IgD-negative memory B cell (primary cell): ENCODE measurements at regions not wholly inside any gene's neighbourhood (a gene's known extent, or its start where the extent isn't known, plus 50 kb on each side); places are given as distances from the start of the nearest gene placed in this dataset.

Source experiments
- H3K27ac Mint-ChIP-seq, 3 donors: one replicate each; pipeline ENCODE4 v1.8.0; 2020 to 2022; ENCODE audit warnings: mild to moderate bottlenecking in 3 of 3, mixed read lengths in 3 of 3, moderate library complexity in 1 of 3
- H3K27me3 Mint-ChIP-seq: one replicate; pipeline ENCODE4 v1.8.0; 2021; ENCODE audit warnings: mixed read lengths
- H3K36me3 Mint-ChIP-seq: one replicate; pipeline ENCODE4 v1.8.0; 2020; ENCODE audit warnings: mild to moderate bottlenecking, mixed read lengths
- H3K4me1 Mint-ChIP-seq, 3 donors: one replicate each; pipeline ENCODE4 v1.8.0; 2020 to 2022; ENCODE audit warnings: mixed read lengths in 3 of 3, mild to moderate bottlenecking in 1 of 3
- H3K4me3 Mint-ChIP-seq, 4 donors: one replicate each; pipeline ENCODE4 v1.8.0; 2020 to 2022; ENCODE audit warnings: mild to moderate bottlenecking in 4 of 4, mixed read lengths in 4 of 4, moderate library complexity in 3 of 4
- H3K9me3 Mint-ChIP-seq, 3 donors: one replicate each; pipeline ENCODE4 v1.8.0; 2020 to 2021; ENCODE audit warnings: mixed read lengths in 3 of 3, mild to moderate bottlenecking in 1 of 3

DNA sequence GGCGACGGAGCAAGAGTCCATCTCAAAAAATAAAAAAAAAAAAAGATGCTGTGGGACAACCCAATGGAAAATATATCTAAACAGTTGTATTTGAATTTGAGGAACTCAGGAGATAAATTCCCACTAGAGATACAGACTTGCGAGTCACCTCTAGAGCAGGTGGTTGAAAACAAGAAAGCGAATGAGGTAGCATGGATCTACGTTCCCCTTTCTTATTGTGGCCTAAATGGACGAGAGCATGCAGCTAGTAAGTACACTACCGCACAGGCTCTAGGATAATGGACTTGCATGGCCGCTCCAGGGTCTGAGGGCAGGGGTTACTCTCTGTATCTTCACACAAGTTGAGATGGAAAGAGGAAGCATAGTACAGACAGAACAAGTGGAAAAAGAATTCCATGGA is 63.5 kb upstream of the TGFBR2 start:
- Mint-ChIP-seq H3K9me3 (peaks cover 0 to 4% (median 0%) of the 10 kb centered on the region in 3 donors), H3K4me3 (no peak overlapping the region), H3K27me3 (no peaks in the 10 kb centered on the region), H3K4me1 (peaks cover 0 to 2% (median 0%) of the 10 kb centered on the region in 3 donors), H3K27ac (no peak overlapping the region), H3K36me3 (peaks cover 1% of the 10 kb centered on the region)

DNA sequence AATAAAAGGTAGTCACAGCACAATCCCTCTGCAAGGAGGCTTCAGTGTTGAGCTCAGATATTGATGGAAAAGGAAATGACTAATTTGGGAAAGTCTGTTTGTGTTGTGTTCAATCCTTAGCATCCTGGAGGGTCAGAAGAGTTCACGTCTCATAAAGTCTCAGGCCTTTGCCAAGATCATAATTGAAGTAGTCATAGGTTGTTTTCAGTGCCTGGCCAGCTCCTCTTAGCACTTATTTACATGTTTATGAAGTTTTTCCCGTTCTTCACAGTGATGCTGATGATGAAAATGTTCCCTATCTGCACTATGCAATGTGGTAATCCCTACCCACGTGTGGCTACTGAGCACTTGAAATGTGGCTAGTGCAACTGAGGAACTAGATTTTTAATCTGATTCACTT is 61.6 kb upstream of the TGFBR2 start:
- Mint-ChIP-seq H3K27ac (no peak overlapping the region), H3K9me3 (peaks cover 0 to 4% (median 0%) of the 10 kb centered on the region in 3 donors), H3K36me3 (peaks cover under 1% of the 10 kb centered on the region), H3K4me3 (no peak overlapping the region), H3K27me3 (no peaks in the 10 kb centered on the region), H3K4me1 (peaks cover 0 to 7% (median 2%) of the 10 kb centered on the region in 3 donors)

DNA sequence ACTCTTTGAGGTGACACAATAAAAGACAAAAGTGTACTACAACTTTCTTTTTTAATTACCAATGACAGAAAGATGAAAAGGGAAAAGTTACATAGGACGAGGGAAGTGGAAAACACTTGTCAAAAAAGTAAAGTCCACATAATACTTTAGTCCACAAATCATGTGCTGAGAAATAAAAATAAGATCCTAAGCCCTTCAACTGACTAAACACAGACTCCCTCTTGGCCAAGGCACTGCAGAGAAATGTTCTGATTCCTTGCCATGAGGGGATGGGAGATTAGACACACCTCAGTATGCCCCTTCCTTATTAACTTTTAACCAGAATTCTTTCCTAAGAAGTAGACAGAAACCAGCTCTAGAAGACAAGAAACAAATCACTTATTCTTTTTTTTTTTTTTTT is 59.5 kb upstream of the TGFBR2 start:
- H3K9me3 Mint-ChIP-seq = peaks cover 0 to 4% (median 0%) of the 10 kb centered on the region in 3 donors
- H3K4me1 Mint-ChIP-seq = peaks cover 11 to 27% (median 15%) of the 10 kb centered on the region in 3 donors
- no peak overlapping the region for H3K27ac Mint-ChIP-seq
- H3K27me3 Mint-ChIP-seq = no peaks in the 10 kb centered on the region
- H3K36me3 Mint-ChIP-seq = no peaks in the 10 kb centered on the region
- no peak overlapping the region for H3K4me3 Mint-ChIP-seq

DNA sequence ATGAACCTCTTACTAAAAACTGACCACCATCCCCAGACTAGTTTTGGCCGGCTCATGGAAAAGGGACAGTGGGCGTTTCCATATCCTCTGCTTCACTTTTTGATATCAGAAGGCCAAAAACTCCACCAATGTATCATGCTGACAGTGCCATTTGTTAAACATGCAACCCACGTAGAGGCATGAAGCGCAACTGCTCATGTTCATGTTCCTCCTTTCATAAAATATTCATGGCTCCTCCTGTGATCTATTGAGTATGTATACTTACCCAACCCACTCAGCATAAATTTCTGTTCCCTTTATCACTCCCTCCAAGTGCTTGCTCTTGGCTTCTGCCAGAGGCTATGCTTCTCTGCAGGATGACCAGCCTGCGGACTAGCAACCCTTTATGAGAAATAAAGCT is 58.7 kb upstream of the TGFBR2 start:
- Mint-ChIP-seq H3K4me3 (peak overlapping the region in 1 of 4 donors; percentile 56), H3K4me1 (peaks cover 16 to 35% (median 16%) of the 10 kb centered on the region in 3 donors), H3K36me3 (no peaks in the 10 kb centered on the region), H3K9me3 (peaks cover 0 to 4% (median 0%) of the 10 kb centered on the region in 3 donors), H3K27me3 (no peaks in the 10 kb centered on the region), H3K27ac (peak overlapping the region in 1 of 3 donors; percentile 19)

DNA sequence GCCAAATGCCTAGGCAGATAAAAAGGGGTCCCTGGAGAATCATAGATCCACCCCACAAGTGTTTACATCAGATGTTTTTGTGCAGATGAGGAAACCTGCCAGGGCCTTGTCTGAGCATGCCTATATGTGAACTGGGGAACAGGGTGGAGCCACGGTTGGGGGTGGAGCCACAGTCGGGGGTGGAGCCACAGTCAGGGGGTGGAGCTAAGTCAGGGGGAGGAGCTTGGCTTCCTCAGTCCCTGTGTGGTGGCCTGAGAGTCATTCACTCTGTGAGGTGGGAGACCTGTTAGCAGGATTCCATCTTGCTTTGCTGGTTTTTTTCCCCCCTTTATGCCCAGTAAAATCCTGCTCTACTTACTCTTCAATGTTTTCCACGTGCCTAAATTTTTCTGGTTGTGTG is 57.8 kb upstream of the TGFBR2 start:
- H3K9me3 Mint-ChIP-seq = peaks cover 0 to 4% (median 0%) of the 10 kb centered on the region in 3 donors
- peaks cover 16 to 40% (median 16%) of the 10 kb centered on the region in 3 donors for H3K4me1 Mint-ChIP-seq
- H3K27me3 Mint-ChIP-seq = no peaks in the 10 kb centered on the region
- H3K4me3 Mint-ChIP-seq = no peak overlapping the region
- H3K36me3 Mint-ChIP-seq = no peaks in the 10 kb centered on the region
- peak overlapping the region in 1 of 3 donors; percentile 27 for H3K27ac Mint-ChIP-seq

DNA sequence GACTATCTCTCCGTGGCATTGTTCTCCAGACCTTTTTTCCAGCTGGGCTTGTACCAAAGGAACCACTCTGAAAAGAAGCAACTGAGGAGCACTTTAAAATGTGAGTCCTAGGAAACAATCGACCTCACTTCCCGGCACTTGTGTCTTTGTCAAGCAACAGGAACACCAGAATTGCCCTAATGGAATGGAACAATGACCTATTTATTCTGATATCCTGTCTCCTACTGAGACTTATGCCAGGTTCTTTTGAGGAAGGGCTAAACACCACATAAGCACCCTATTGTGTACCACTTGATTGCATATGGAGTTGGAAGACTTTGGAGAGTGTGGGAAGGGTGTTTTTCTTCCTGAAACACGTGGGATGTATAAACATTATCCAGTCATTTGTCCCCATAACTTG is 56.8 kb upstream of the TGFBR2 start:
- Mint-ChIP-seq H3K9me3 (no peaks in the 10 kb centered on the region), H3K27me3 (no peaks in the 10 kb centered on the region), H3K36me3 (no peaks in the 10 kb centered on the region), H3K4me1 (peaks cover 16 to 40% (median 16%) of the 10 kb centered on the region in 3 donors), H3K4me3 (no peak overlapping the region), H3K27ac (no peak overlapping the region)

DNA sequence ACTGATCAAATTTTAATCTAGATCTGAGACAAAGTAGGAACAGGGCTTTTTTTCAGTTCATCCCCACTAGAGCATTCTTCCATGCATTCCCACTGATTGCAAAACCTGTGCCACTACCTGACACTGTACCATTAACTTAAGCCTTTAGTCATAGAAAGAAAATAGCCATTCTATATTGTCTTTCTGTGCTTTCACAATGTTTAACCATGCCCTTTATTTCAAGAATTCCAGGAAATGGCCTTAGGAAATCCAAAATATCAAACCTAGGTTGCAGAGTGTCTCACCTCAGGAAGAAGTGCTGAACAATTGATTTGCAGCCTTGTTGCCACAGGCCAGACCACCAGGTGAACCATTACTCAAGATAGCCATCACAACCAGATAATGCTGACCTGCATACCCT is 56.2 kb upstream of the TGFBR2 start:
- H3K27me3 Mint-ChIP-seq = no peaks in the 10 kb centered on the region
- H3K27ac Mint-ChIP-seq = peak overlapping the region in 1 of 3 donors; percentile 48
- H3K4me1 Mint-ChIP-seq = peaks cover 16 to 40% (median 16%) of the 10 kb centered on the region in 3 donors
- no peaks in the 10 kb centered on the region for H3K36me3 Mint-ChIP-seq
- no peak overlapping the region for H3K4me3 Mint-ChIP-seq
- H3K9me3 Mint-ChIP-seq = no peaks in the 10 kb centered on the region

DNA sequence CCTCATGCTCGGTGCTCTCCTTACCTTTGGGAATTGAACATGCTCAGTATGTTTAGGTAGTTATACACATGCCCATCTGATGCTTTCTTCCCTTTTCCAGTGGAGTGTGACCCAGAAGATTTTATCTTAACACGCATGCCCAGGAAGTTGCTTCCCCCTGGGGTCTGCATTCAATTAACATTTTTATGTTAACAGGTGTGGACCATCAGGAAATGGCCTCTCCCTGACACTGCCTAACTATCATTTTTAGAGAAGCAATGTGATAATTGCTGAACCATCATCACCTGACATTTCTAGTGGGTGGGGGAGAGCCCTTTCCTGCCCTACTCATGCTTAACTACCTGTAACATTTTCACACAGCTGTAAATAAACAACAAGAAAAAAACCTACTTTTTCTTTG is 55.1 kb upstream of the TGFBR2 start:
- H3K36me3 Mint-ChIP-seq = no peaks in the 10 kb centered on the region
- no peaks in the 10 kb centered on the region for H3K27me3 Mint-ChIP-seq
- peak overlapping the region in 2 of 3 donors; percentile 1 to 13 for H3K27ac Mint-ChIP-seq
- H3K4me3 Mint-ChIP-seq = peak overlapping the region in 1 of 4 donors; percentile 79
- H3K9me3 Mint-ChIP-seq = no peaks in the 10 kb centered on the region
- H3K4me1 Mint-ChIP-seq = peaks cover 15 to 40% (median 16%) of the 10 kb centered on the region in 3 donors

DNA sequence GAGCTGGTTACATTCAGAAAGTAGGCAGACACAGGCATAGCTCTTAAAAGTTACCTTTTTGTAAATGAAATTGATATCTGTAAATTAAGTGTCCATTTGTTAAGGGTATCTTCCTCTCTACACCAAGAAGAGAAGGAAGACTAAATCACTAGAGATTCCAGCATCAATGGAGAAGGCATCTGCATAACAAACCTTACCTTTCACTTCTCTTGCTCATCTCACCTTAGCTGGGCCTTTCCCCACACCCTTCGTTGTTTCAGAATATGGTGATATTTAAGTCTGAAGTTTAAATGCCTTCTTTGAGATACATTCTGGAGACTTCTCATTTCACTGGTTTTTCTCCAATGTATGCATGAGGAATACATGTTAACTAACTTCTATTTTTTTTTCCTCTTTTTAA is 54.5 kb upstream of the TGFBR2 start:
- peaks cover 15 to 40% (median 16%) of the 10 kb centered on the region in 3 donors for H3K4me1 Mint-ChIP-seq
- no peaks in the 10 kb centered on the region for H3K27me3 Mint-ChIP-seq
- no peak overlapping the region for H3K4me3 Mint-ChIP-seq
- no peaks in the 10 kb centered on the region for H3K9me3 Mint-ChIP-seq
- H3K36me3 Mint-ChIP-seq = peaks cover 2% of the 10 kb centered on the region
- peak overlapping the region in 1 of 3 donors; percentile 13 for H3K27ac Mint-ChIP-seq

DNA sequence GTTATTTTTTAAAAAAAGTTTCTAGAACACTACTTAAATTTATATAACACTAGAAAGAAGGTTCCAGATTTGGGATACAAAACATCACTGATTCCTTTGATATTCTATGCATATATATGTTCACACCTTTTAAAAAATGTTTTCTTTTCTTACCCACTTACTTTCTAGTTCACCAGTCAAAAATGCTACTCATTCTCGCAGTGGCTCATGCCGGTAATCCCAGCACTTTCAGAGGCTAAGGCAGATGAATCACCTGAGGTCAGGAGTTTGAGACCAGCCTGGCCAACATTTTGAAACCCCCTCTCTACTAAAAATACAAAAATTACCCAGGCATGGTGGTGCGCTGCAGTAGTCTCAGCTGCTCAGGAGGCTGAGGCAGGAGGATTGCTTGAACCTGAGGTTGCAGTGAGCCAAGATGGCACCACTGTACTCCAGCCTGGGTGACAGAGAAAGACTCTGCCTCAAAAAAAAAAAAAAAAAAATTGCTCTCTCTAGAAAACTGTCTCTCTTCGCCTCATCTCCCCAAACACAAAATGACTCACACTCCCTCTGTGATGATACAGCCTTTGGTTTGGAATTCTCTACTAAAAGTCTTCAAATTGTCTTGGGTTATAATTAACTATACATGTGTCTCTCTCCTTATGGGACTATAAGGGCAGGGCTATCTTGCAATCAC is 52.6 kb upstream of the TGFBR2 start:
- Mint-ChIP-seq H3K4me1 (peaks cover 15 to 40% (median 16%) of the 10 kb centered on the region in 3 donors), H3K9me3 (no peaks in the 10 kb centered on the region), H3K36me3 (peaks cover 2% of the 10 kb centered on the region), H3K27me3 (no peaks in the 10 kb centered on the region), H3K27ac (no peak overlapping the region), H3K4me3 (no peak overlapping the region)

DNA sequence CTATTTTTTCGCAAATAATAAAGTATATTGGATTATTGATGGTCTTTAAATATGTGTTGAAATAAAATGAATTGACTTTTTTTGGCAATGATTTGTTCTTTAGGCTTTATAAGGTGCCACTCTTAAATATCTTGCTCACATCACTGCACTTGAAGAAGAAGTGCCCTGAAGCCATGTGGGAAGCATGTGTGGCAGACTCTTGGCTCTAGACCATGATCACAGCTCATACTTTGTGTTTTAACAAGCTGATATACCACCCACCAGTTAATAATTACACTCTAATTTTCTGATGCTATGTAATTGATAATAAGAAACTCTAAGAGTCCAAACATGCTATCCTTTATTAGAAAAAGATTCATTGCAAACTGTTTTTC is 52.1 kb upstream of the TGFBR2 start:
- no peaks in the 10 kb centered on the region for H3K9me3 Mint-ChIP-seq
- no peak overlapping the region for H3K27ac Mint-ChIP-seq
- no peak overlapping the region for H3K4me3 Mint-ChIP-seq
- H3K4me1 Mint-ChIP-seq = peaks cover 15 to 37% (median 16%) of the 10 kb centered on the region in 3 donors
- H3K27me3 Mint-ChIP-seq = no peaks in the 10 kb centered on the region
- H3K36me3 Mint-ChIP-seq = peaks cover 2% of the 10 kb centered on the region

DNA sequence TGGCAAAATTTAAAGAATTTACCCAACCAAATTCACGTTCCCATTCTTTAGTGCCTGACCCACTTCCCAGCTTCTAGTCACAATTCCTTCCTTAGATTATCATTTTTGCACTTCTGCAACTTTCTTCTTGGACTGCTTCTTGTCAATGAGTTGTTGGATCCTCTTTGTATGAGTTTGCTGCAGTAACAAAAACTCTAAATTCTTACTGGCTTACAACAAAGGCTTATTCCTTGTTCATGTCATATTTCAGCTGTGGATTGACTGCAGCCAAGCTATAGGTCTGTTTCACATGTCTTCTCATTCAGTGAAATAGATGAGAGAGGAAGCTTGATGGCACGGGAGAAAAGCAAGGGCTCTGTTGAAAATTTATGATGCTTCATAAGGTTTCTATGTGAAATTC is 50.4 kb upstream of the TGFBR2 start:
- Mint-ChIP-seq H3K36me3 (peaks cover 2% of the 10 kb centered on the region), H3K27me3 (no peaks in the 10 kb centered on the region), H3K4me3 (no peak overlapping the region), H3K27ac (no peak overlapping the region), H3K4me1 (peaks cover 11 to 23% (median 13%) of the 10 kb centered on the region in 3 donors), H3K9me3 (no peaks in the 10 kb centered on the region)
